DMS153 treated with DMSO at 0.1 percent for 48 hours (cell line): ENCODE measurements at regions not wholly inside any gene's neighbourhood (a gene's known extent, or its start where the extent isn't known, plus 50 kb on each side); places are given as distances from the start of the nearest gene placed in this dataset.

Experiments
- DNase-seq: peaks from one replicate; lab custom pipeline; 2025; ENCODE audit not compliant: unreplicated experiment; lab: John Stamatoyannopoulos, UW

GRCh38 chr9:28163619-28164018, 590.3 kb upstream of the C9orf72 start:
- DNase-seq, result no peak

DNA sequence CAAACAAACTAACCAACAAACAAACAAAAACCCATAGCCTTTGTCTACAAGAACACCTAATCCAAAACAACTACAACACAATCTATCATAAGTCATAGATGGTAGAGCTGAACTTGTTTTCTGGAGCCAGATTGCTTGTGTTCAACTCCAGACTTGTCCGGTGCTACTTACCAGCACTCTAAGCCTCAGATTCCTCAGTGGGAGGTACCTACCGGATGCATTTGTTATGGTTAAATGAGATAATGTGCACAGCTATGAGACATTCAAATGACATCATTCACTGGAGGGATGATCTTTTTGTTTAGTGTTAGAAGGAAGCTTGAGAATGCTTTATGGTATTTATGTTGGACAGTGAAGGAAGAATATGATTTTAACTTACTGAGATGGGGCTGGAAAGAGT, 592.9 kb upstream of the C9orf72 start:
- no peak for DNase-seq

- DNase-seq, result no peak
Observed at GRCh38 chr9:28177142-28177541, 603.9 kb upstream of the C9orf72 start.

DNA sequence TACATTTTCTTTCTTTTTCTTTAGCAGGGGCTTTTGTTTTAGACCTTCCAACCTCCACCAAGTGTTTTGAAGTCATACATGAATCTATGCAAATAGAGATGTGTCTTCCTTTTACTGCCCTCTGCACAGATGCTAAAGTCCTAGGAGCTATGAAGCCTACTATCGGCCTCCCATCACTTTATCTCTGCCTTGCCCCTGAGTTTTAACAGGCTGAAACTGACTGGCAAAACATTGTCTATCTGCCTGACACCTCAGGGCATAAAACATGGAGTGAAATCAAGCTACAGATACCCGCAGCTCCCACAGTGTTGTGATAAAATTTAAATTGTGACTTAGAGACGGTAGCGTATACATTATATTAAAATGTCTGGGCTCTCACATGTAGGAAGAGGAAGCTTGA, 604.6 kb upstream of the C9orf72 start:
- no peak for DNase-seq

GRCh38 chr9:28179893-28180292, 606.6 kb upstream of the C9orf72 start:
- no peak for DNase-seq

DNA sequence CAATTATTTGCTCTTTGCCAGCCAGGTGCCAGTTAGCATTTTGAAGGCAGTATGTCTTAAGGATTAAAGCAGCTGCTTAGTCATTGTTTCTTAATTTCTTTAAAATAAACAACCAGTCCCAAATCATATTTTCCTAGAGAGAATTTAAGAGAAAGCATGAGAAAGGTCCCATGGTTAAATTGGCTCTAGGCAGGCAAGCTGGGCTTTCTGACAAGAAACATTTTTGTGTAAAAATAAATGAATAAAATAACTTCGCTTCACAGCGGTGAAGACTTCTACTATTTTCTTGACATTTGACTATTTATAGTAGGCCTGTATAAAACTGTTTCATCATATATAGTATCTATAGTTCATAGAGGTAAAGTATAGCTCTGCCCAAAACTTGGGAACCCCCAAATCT, 617.7 kb upstream of the C9orf72 start:
- DNase-seq, result no peak

DNA sequence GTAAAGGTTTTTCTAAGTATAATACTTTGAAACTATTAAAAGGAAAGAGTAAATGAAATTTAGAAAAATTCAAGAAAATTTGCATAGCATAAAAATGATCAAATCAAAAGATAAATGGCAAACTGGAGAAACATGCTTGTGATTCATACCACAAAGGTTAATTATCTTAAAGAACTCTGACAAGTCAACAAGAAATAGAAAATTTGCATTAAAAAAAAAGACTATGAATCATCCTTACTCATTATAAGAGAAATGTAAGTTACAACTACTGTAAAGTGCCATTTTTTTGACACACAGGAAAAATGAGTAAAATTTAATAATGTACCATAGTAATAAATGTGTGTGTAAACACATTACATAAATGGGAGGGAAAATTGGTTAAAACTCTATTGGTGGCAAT, 624.4 kb upstream of the C9orf72 start:
- no peak for DNase-seq

DNA sequence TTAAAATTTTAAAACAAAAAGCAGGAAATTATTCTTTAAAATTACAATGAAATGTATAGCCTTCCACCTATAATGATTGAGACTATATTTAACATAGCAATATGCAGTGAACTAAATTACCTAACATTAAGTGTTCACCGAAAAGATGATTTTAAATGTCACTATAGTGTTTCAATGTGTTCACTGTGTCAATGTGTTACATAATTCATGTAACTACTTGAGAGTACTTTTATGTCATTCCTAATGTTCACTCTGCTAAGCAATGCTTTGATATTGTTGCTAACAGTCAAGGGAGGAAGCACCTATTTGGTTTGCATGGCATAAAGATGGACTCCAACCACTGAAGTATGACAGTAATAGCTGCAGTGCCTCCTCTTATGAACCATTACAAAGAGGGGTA, 629.8 kb upstream of the C9orf72 start:
- DNase-seq, result no peak

- no peak for DNase-seq
Observed at GRCh38 chr9:28206280-28206679, 633.0 kb upstream of the C9orf72 start.

DNA sequence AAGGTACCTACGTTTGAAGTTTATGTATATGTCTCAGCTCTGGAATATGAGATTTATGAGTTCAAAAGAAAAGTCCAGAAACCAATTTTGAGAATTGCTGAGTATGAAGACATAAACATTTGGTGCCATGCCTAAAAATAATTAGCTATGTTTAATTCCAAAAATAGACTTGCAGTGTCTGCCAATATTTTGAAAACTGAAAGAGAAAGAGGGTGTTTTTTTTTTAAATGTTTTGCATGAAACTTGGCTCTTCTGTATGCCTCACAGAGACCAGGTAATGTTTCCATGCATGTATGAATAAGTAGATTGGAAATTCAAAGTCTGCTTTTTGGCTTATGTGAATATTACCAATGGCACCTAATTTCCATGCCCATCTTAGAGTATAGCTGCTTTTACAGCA, 634.4 kb upstream of the C9orf72 start:
- no peak for DNase-seq

DNA sequence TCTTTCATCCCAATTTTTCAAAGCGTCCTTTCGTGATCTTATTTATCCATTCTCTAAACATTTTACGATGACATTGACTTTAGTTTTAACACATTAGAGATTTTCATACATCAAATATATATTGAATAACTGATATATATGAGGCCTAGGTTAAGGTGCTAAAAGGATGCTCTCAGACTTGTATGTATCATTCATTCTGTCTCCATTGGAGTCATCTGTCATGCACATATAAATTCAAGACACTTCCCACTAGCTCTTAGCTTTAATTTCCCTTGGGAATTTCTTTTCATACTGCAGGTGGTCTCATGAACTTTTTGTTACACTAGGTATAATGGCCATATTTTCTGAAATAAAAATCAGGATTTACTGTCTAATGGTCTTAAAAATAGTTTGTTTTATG, 635.8 kb upstream of the C9orf72 start:
- DNase-seq, result no peak

- DNase-seq, result no peak
Observed at GRCh38 chr9:28212979-28213378, 639.7 kb upstream of the C9orf72 start.

DNA sequence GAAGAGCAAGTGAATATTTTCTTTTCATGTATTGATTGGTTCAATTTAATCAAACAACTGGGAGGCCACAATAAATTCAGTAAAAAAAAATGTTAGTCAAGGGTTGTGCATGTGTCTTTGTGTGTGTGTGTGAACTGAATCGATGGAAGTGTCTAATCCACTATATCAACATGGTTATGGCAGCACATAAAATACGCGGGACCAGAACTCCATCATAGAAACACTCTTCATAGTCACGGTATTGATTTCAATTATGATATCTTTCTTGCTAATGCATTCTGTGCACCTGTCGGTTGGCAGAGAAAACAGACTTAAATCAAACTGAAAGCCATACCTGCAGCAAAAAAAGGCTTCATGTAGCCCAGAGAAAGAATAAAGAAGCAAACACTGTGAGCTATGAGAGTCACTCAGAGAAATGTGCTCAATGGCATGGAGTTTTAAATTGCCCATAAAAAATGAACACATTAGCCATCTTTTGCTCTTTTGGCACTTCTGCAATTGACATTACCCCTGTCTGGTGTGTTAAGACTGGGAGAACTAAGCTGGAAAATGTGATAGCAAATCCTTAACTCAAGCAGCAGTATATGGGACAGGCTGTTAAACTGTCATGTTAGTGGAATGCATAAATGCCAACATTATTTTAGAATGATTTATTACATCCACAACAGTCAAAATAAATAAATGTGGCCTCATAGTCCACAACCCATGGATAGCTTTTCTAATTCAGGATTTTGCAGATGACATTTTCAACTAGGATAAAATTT, 642.4 kb upstream of the C9orf72 start:
- peak; percentile 33 for DNase-seq

DNA sequence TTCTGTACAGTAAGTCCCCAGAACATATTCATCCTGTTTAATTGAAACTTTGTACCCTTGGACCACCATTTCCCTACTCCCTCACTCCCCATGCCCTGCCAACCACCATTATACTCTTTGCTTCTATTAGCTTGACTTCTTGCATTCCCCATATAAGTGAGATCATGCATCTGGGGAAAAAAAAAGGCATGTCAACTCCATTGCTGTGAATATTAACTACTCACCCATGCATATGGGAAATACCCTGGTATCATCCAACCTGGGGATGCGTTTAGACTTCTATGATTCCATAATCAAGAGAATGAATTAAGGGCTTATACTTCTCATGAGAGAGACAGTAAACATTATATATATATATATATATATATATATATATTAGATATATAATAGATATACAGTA, 659.4 kb upstream of the C9orf72 start:
- no peak for DNase-seq

DNA sequence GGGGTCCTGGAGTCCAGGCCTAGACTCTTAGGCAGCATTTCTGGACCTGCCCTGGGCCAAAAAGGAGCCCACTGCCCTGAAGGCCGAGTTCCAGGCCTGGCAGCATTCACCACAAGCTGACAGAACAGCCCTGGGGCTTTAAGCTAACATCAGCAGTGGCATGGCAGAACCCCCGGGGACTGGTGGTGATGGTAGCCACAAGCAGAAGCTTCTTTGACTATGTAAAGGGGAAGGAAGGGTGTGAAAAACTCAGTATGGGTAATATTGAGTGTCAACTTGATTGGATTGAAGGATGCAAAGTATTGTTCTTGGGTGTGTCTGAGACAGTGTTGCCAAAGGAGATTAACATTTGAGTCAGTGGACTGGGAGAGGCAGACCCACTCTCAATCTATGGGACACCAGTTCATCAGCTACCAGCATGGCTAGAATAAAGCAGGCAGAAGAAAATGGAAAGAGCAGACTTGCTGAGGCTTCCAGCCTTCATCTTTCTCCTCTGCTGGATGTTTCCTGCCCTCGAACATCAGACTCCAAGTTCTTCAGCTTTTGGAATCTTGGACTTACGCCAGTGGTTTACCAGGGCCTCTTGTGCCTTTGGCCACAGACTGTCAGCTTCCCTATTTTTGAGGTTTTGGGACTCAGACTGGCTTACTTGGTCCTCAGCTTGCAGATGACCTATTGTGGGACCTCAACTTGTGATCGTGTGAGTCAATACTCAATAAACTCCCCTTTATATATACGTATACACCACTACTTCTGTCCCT, 661.0 kb upstream of the C9orf72 start:
- DNase-seq, result no peak

- DNase-seq, result no peak
Observed at GRCh38 chr9:28234894-28235277, 661.6 kb upstream of the C9orf72 start.

- no peak for DNase-seq
Observed at GRCh38 chr9:28249424-28249823, 676.1 kb upstream of the C9orf72 start.

GRCh38 chr9:28255174-28255573, 681.9 kb upstream of the C9orf72 start:
- DNase-seq, result no peak

DNA sequence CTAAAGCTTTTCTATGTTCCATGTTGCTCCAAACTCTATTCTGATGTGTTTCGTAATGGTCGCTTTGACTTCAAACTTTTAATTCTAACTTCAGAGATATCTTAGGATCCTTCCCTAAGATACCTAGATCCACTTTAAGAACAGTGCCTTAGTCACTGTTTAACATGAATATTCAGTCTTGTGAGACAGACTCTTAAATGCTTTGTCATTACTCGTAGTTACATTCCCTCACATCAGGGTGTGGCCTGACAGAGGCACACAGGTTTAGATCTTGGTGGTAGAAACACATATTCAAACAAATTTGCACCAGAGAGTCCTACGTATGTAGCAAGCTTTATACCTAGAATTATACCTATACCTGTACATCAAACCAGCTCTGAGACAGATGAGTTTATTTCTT, 687.0 kb upstream of the C9orf72 start:
- no peak for DNase-seq

GRCh38 chr9:28264368-28264767, 691.1 kb upstream of the C9orf72 start:
- no peak for DNase-seq

DNA sequence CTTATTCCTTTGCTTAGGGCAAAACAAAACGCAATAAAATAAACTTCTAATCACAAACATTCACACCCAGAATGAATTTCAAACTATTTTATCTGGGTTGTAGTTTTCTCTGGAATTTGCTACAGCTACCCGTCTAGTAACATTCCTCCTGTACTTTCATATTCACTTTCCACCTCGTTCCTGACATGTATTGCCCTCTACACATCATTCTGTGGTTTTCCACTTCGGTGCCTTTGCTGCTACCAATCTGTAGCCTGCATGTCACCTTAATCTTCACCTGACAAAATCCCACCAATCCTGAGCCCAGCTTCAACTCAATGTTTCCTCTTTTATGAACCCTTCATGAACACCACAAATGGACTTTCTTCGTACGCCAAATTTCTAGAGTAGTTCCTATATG, 694.1 kb upstream of the C9orf72 start:
- no peak for DNase-seq

DNA sequence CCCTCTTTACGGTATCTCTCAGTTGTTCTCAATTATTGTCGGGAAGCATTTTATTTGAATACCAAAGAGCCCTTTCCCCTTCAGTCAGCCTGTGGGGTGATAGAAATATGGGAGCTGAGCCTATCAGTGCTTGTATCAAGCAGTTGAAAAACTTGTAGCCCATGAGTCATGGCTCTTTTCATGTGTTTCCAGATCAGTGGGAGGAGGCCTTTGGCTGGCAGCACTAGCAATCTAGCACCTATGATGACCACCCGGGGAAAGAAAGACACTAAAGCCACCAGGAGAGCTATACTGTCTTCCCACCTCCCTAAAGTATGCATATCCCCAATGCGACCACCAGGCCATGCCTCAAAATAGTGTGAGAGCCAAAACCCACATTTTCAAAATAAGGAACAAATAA, 696.9 kb upstream of the C9orf72 start:
- no peak for DNase-seq

DNA sequence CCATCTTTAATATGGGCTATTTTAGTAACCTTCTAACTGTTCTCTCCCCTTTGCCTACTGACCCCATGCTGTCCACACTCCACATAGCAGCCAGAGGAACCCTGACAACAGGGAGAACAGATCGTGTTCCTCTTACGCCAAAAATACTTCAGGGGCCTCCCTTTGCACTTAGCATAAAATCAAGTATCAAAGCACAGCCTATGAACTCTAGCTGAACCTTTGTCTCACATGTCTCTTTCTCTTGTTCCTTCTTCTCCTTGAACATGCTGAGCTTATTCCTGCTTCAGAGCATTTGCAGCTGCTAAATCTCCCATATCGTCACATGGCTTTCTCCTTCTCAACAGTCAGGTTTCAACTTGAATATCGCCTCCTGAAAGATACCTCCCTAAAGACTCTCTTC, 698.8 kb upstream of the C9orf72 start:
- no peak for DNase-seq
